Adipocyte (in vitro differentiated cells): ENCODE measurements at regions not wholly inside any gene's neighbourhood (a gene's known extent, or its start where the extent isn't known, plus 50 kb on each side); places are given as distances from the start of the nearest gene placed in this dataset.

Experiments
- DNase-seq: peaks from one replicate; pipeline ENCODE4 v3.0.0-alpha.2; 2015; ENCODE audit warnings: low read depth
- H3K27me3 ChIP-seq: replicated peaks from 2 replicates; pipeline ENCODE4 v1.7.0; 2013; ENCODE audit warnings: mild to moderate bottlenecking, low read length, moderate library complexity; ENCODE audit not compliant: control insufficient read depth, insufficient read depth
- H3K36me3 ChIP-seq: 2 replicates; pipeline ENCODE4 v1.7.0; 2013; ENCODE audit warnings: low read length, mild to moderate bottlenecking, moderate library complexity; ENCODE audit not compliant: control insufficient read depth, insufficient read depth, severe bottlenecking
- H3K4me1 ChIP-seq: 2 replicates; pipeline ENCODE4 v1.7.0; 2013; ENCODE audit warnings: mild to moderate bottlenecking, low read length, moderate library complexity; ENCODE audit not compliant: control insufficient read depth, insufficient read depth
- H3K4me3 ChIP-seq: 2 replicates; pipeline ENCODE4 v1.7.0; 2013; ENCODE audit warnings: mild to moderate bottlenecking, low read length, moderate library complexity
- H3K9ac ChIP-seq: 2 replicates; pipeline ENCODE4 v1.7.0; 2013; ENCODE audit warnings: mild to moderate bottlenecking, low read length, moderate library complexity
- H3K9me3 ChIP-seq: 2 replicates; pipeline ENCODE4 v1.7.0; 2013; ENCODE audit warnings: mild to moderate bottlenecking, low read length, moderate library complexity; ENCODE audit not compliant: control insufficient read depth

DNA sequence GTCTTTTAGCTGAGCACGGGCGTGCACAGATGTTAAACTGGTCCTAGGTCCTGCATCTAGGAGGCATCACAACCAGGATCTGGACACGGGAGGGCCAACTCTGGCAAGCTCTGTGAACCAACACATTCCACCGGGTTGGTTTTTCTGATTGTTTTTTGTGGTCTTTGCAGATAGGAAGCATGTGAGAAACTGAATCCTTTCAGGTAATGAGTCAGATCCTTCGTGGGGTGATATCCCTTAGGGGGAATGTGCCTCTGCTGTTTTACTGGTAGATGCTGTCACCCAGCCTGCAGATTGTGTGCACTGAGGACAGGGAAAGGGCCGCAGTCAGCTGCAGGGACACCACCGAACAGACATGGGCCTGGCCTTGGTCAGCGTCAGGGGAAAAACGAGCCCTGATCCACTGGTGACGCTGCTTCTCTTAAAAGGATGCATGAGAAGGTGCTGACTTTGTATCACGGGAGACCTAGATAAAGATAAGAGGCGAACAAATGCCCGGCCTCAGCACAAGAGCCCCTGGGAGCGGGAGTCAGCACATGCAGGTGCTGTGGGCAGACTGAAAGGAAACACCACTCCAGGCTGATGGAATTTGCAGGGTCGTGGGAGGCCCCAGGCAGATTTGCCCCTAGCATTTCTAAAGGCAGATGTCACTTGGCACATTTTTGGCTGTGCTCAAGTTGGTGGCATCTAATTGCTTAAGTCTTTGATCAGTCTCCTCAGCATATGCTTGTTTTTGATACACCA lies 51.1 kb downstream of the DOP1B start:
- peak; percentile 16 for DNase-seq
- no peak overlapping the region for H3K9ac ChIP-seq
- no peaks in the 10 kb centered on the region for H3K9me3 ChIP-seq
- H3K4me3 ChIP-seq: no peak overlapping the region
- H3K36me3 ChIP-seq: no peaks in the 10 kb centered on the region
- H3K4me1 ChIP-seq: peaks cover 39% of the 10 kb centered on the region
- H3K27me3 ChIP-seq: no peaks in the 10 kb centered on the region

DNA sequence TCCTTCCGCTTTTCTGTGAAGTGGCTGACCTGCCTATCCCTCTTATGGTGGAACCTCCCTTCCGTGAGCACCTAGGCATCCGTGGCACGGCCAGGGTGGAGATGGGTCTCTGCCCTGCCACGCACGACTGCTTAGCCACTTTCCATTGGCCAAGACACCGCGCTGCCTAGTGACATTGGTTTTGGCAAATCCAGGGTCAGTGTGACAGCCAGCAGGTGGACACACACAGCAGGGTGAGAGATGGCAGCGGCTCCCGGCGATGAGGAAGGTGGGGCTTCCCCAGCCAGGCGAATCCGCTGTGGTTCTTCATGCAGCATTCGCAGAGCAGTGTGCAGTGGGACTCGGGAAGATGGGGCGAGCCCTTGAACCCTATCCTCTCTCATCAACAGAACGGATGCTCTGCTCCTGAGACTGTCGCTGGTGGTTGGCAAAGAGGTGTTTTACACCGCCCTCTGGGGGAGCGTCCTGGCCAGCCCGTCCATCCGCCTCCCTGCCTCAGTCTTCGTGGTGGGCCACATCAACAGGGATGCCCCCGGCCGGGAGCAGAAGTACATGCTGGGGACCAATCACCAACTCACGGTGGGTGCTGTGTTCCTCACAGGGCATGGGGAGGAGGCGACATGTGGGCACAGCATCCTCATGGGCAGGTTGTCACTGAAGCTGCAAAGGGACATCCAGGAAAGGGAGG lies 51.8 kb downstream of the DOP1B start:
- Histone ChIP-seq H3K9me3 (no peaks in the 10 kb centered on the region), H3K4me1 (peaks cover 32% of the 10 kb centered on the region), H3K9ac (no peak overlapping the region), H3K36me3 (no peaks in the 10 kb centered on the region), H3K4me3 (no peak overlapping the region), H3K27me3 (no peaks in the 10 kb centered on the region)
- DNase-seq: no peak

DNA sequence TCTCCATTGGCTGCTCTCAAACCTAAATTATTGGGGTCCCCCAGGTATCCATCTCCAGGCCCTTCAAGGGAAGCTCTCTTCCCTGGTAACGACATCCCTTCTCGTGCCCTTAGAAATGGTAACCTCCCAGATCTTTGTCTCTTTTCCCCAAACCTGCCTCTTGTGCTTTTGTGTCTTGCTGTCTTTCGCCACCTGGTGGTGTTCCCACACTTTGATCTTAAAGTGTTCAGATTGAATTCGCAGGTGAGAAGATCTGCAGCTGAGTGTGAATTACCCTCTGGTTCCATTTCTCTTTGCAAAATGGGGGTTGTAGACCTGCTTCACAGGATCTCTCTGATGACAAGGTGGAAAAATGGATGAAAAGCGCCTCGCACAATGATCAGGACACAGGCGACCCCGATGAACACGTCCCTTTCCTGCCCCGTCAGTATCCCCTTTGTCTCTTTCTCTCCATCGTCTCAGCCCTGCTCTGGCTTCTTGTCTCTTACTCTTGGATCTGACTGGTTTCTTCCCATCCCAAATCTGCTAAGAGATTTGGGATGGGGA lies 53.1 kb downstream of the DOP1B start:
- peaks cover 22% of the 10 kb centered on the region for H3K4me1 ChIP-seq
- H3K9ac ChIP-seq: no peak overlapping the region
- peak; percentile 53 for DNase-seq
- no peaks in the 10 kb centered on the region for H3K9me3 ChIP-seq
- no peaks in the 10 kb centered on the region for H3K27me3 ChIP-seq
- no peaks in the 10 kb centered on the region for H3K36me3 ChIP-seq
- H3K4me3 ChIP-seq: no peak overlapping the region

DNA sequence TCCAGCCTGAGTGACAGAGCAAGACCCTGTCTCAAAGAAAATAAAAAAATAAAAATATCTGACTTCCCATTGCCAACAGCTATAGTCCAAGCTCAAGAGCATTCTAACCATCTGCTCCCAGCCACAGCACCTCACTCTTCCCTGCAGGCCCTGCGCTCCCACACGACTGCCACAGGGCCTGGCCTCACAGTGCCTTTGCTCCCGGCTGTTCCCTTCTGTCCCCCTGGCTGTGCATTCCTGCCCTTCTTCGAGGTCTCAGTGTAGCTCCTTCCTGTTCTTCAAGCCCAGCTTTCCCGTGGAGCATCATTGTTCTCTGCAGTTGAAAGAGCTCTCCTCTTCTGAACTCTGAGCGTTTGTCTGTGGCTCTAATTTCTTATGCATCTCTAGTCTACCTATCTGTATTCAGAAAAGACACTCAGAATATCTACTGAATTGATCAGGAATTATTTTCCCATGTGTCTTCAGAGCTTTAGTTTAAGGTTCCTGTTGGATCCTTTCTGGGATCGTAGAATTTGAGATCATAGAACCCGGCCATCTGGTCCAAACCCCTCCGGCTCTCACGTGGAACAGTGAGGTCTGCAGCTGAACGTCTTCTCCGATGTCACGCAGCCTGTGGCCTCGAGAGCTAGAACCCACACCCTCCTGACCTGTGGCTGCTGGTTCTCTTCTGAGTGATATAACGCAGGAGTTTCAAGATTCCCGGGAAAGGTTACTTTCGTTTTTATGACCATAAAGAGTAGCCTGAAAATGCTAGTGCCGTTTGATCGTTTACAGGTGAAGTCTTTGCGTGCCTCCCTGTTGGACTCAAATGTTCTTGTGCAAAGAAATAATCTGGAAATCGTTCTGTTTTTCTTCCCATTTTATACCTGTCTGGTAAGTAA lies 54.4 kb downstream of the DOP1B start:
- DNase-seq: peak; percentile 13
- Histone ChIP-seq H3K9me3 (no peaks in the 10 kb centered on the region), H3K27me3 (no peaks in the 10 kb centered on the region), H3K4me3 (no peak overlapping the region), H3K36me3 (no peaks in the 10 kb centered on the region), H3K9ac (no peak overlapping the region), H3K4me1 (peaks cover 22% of the 10 kb centered on the region)

DNA sequence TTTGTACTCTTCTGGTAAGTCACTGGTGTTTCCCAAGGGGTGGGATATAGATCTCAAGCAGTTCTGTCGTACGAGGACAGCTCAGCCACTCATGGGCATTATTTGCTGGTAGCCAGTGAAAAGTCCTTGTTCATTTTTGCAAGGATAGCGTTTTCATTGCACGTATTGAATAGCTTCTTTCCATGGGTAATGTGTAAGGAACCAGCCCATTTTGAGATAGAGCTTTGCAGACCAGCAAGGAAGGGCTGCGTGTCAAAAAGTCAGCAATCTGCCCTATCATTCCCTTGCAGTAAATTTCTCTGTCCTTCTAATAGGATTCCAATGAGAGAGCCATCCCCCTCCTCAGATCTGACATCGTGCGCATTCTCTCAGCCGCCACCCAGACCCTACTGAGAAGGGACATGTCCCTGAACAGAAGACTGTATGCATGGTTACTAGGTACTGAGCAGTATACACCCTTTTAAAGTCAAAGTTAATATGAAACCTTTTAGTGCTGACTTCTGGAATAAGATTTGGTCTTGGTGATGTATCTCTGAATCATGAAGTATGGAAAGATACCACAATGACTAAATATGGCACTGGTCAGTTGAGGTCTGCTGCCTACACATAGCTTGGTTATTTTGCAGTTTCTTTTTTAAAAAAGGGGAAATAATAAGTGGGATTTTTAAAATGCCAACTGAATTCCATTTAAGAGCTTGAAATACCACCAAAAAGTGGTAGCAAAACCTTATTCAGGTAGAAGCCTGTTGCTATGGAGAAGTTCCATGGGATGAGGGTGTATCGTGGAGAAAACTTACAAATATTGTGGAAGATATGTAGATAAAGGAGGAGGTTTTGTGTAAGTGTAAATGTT lies 55.3 kb downstream of the DOP1B start:
- Histone ChIP-seq H3K4me1 (peaks cover 22% of the 10 kb centered on the region), H3K4me3 (no peak overlapping the region), H3K27me3 (no peaks in the 10 kb centered on the region), H3K9ac (peak overlapping the region; percentile 34), H3K9me3 (no peaks in the 10 kb centered on the region), H3K36me3 (peaks cover under 1% of the 10 kb centered on the region)
- peak; percentile 65 for DNase-seq

DNA sequence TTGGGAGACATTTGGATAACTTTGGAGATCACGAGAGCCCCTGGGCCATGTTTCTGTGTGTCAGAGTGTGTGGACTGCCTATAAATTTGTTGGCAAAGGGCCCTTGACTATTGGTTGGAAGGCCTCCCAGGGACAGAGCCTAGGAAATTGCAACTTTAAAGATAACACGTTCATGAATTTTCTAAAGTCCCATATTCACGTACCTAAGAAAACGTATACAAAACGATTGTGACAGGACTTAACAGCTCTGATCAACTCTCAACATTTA lies 55.8 kb downstream of the DOP1B start:
- DNase-seq: no peak
- H3K9me3 ChIP-seq: no peaks in the 10 kb centered on the region
- peak overlapping the region; percentile 34 for H3K9ac ChIP-seq
- H3K27me3 ChIP-seq: no peaks in the 10 kb centered on the region
- peaks cover 6% of the 10 kb centered on the region for H3K36me3 ChIP-seq
- H3K4me1 ChIP-seq: peaks cover 22% of the 10 kb centered on the region
- no peak overlapping the region for H3K4me3 ChIP-seq

DNA sequence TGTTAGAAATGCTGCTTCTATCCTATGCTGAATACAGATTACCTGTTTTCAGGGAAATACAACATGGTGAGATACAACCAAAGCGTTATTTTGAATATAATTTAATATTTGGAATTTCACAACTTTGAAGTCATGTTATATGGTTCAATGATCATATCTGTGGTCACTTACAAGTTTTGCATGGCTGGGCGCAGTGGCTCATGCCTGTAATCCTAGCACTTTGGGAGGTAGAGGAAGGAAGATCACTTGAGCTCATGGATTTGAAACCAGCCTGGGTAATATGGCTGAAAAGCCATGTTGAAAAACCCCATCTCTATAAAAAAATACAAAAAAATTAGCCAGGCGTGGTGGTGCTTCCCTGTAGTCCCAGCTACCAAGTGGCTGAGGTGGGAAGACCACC lies 57.9 kb downstream of the DOP1B start:
- no peak for DNase-seq
- H3K36me3 ChIP-seq: peaks cover 18% of the 10 kb centered on the region
- H3K9ac ChIP-seq: no peak overlapping the region
- no peaks in the 10 kb centered on the region for H3K9me3 ChIP-seq
- H3K4me1 ChIP-seq: peaks cover 20% of the 10 kb centered on the region
- H3K27me3 ChIP-seq: no peaks in the 10 kb centered on the region
- no peak overlapping the region for H3K4me3 ChIP-seq

DNA sequence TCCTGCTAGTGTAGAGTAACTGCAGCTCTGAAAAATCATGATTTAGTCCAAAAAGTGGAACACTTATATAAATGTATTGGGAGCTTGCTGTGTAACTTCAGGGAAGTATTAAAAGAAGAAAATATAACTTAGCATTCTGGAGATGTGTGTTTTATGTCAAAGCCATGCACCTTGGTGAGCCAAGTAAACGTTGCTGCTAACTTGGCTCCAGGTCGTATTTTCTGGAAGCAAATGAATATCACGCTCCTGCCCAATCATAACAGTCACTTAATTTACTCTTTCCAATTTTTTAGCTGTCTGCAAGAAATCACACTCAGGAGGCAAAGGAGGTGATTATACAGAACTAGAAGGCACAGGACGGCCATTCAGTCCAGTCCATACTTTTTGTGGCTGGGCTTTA lies 61.1 kb downstream of the DOP1B start:
- Histone ChIP-seq H3K36me3 (peaks cover 20% of the 10 kb centered on the region), H3K4me1 (no peaks in the 10 kb centered on the region), H3K27me3 (no peaks in the 10 kb centered on the region), H3K9me3 (no peaks in the 10 kb centered on the region), H3K9ac (no peak overlapping the region), H3K4me3 (no peak overlapping the region)
- DNase-seq: no peak

DNA sequence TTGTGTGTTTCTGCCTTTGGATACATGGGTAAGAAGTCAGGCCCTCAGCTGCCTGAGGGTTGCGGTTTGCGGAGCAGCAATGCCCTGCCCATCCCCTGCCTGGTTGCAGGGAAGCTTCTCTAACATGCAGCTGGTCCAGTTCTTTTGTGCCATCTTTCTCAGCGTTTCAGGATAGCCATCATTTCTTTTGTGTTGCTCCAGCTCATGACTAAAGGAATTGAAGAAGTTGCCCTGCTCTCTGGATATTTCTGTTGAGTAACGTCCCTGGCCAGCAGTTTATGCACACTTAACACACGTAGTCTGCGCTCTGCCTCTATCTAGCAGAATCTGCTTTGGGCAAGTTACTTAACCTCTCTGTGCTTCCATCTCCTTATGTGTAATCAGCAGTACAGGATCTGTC lies 62.1 kb downstream of the DOP1B start:
- no peaks in the 10 kb centered on the region for H3K4me1 ChIP-seq
- H3K9ac ChIP-seq: no peak overlapping the region
- DNase-seq: no peak
- no peak overlapping the region for H3K4me3 ChIP-seq
- no peaks in the 10 kb centered on the region for H3K9me3 ChIP-seq
- H3K36me3 ChIP-seq: peaks cover 20% of the 10 kb centered on the region
- no peaks in the 10 kb centered on the region for H3K27me3 ChIP-seq

DNA sequence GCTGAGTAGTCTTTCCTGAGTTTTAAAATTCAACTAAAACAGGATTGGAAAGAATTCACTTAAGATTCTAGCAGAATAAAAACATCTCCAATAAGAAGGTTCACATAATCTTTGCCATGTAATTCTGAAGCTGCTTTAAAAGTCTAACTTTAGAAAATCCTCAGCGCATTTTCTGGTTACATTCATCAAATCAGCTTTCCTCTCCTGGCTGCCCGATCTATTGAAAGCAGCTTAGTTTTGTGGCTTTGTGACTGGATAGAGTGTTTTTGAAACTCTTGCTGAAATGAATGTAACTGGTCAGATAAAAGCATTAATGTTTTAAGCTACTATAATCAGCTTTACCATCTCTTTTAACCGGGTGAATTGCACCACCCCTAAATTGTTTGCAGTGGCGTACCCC lies 66.8 kb downstream of the DOP1B start:
- H3K9ac ChIP-seq: no peak overlapping the region
- H3K4me1 ChIP-seq: no peaks in the 10 kb centered on the region
- H3K27me3 ChIP-seq: no peaks in the 10 kb centered on the region
- H3K9me3 ChIP-seq: no peaks in the 10 kb centered on the region
- DNase-seq: no peak
- no peak overlapping the region for H3K4me3 ChIP-seq
- peaks cover 8% of the 10 kb centered on the region for H3K36me3 ChIP-seq
